ENCODE measurements at regions not wholly inside any gene's neighbourhood (a gene's known extent, or its start where the extent isn't known, plus 50 kb on each side); places are given as distances from the start of the nearest gene placed in this dataset.

- Histone ChIP-seq H3K4me3 (ENCODE audit: low read depth, low read length) (no peak overlapping the region), H3K27ac (ENCODE audit: insufficient read depth, low read length, poor library complexity, severe bottlenecking) (no peak overlapping the region), H3K9me3 (ENCODE audit: control insufficient read depth in 2 of 2, low read length in 2 of 2) (no peaks in the 10 kb centered on the region), H3K36me3 (ENCODE audit: control insufficient read depth, insufficient read depth, low read length) (no peaks in the 10 kb centered on the region), H3K4me1 (ENCODE audit: control insufficient read depth, insufficient read depth, low read length, poor library complexity, severe bottlenecking) (no peaks in the 10 kb centered on the region), H3K27me3 (ENCODE audit: control insufficient read depth, insufficient read depth, low read length) (no peaks in the 10 kb centered on the region)
- Mint-ChIP-seq H3K27ac (no peak overlapping the region), H3K4me1 (no peaks in the 10 kb centered on the region), H3K9me3 (peaks cover 0 to 6% (median 2%) of the 10 kb centered on the region in 7 donors), H3K36me3 (no peaks in the 10 kb centered on the region), H3K4me3 (no peak overlapping the region), H3K27me3 (no peaks in the 10 kb centered on the region)
- DNase-seq (no peak), ATAC-seq (ENCODE audit: low read depth in 2 of 2) (no peak)
Measured at GRCh38 chr2:33931164-33931563, 332.1 kb upstream of the FAM98A start.

- H3K4me3 ChIP-seq (ENCODE audit: low read depth, low read length), result no peak overlapping the region
- H3K27ac Mint-ChIP-seq, result no peak overlapping the region
- H3K4me1 Mint-ChIP-seq, result no peaks in the 10 kb centered on the region
- H3K27me3 ChIP-seq (ENCODE audit: control insufficient read depth, insufficient read depth, low read length), result no peaks in the 10 kb centered on the region
- no peaks in the 10 kb centered on the region for H3K4me1 ChIP-seq (ENCODE audit: control insufficient read depth, insufficient read depth, low read length, poor library complexity, severe bottlenecking)
- DNase-seq, result no peak
- H3K27me3 Mint-ChIP-seq, result no peaks in the 10 kb centered on the region
- H3K27ac ChIP-seq (ENCODE audit: insufficient read depth, low read length, poor library complexity, severe bottlenecking), result no peak overlapping the region
- no peaks in the 10 kb centered on the region for H3K36me3 Mint-ChIP-seq
- no peaks in the 10 kb centered on the region for H3K36me3 ChIP-seq (ENCODE audit: control insufficient read depth, insufficient read depth, low read length)
- H3K9me3 ChIP-seq (ENCODE audit: control insufficient read depth in 2 of 2, low read length in 2 of 2), result no peaks in the 10 kb centered on the region
- peaks cover 0 to 6% (median 2%) of the 10 kb centered on the region in 7 donors for H3K9me3 Mint-ChIP-seq
- no peak for ATAC-seq (ENCODE audit: low read depth in 2 of 2)
- H3K4me3 Mint-ChIP-seq, result no peak overlapping the region
Measured at GRCh38 chr2:33929467-33929866, 330.4 kb upstream of the FAM98A start.

- Mint-ChIP-seq H3K4me3 (no peak overlapping the region), H3K27me3 (no peaks in the 10 kb centered on the region), H3K27ac (no peak overlapping the region), H3K9me3 (peaks cover 0 to 7% (median 2%) of the 10 kb centered on the region in 7 donors), H3K4me1 (no peaks in the 10 kb centered on the region), H3K36me3 (no peaks in the 10 kb centered on the region)
- DNase-seq, result no peak
- Histone ChIP-seq H3K4me1 (ENCODE audit: control insufficient read depth, insufficient read depth, low read length, poor library complexity, severe bottlenecking) (no peaks in the 10 kb centered on the region), H3K4me3 (ENCODE audit: low read depth, low read length) (no peak overlapping the region), H3K27ac (ENCODE audit: insufficient read depth, low read length, poor library complexity, severe bottlenecking) (no peak overlapping the region), H3K9me3 (ENCODE audit: control insufficient read depth in 2 of 2, low read length in 2 of 2) (no peaks in the 10 kb centered on the region), H3K27me3 (ENCODE audit: control insufficient read depth, insufficient read depth, low read length) (no peaks in the 10 kb centered on the region), H3K36me3 (ENCODE audit: control insufficient read depth, insufficient read depth, low read length) (no peaks in the 10 kb centered on the region)
- ATAC-seq (ENCODE audit: low read depth in 2 of 2), result no peak
Measured at GRCh38 chr2:33927756-33928155, 328.7 kb upstream of the FAM98A start.

GRCh38 chr2:33925311-33925710 lies 326.2 kb upstream of the FAM98A start:
- H3K4me3 ChIP-seq (ENCODE audit: low read depth, low read length), result no peak overlapping the region
- H3K36me3 ChIP-seq (ENCODE audit: control insufficient read depth, insufficient read depth, low read length), result no peaks in the 10 kb centered on the region
- H3K9me3 ChIP-seq (ENCODE audit: control insufficient read depth in 2 of 2, low read length in 2 of 2), result no peaks in the 10 kb centered on the region
- Mint-ChIP-seq H3K4me1 (no peaks in the 10 kb centered on the region), H3K27me3 (no peaks in the 10 kb centered on the region), H3K36me3 (no peaks in the 10 kb centered on the region), H3K27ac (no peak overlapping the region), H3K4me3 (no peak overlapping the region), H3K9me3 (peaks cover 0 to 7% (median 2%) of the 10 kb centered on the region in 7 donors)
- no peaks in the 10 kb centered on the region for H3K27me3 ChIP-seq (ENCODE audit: control insufficient read depth, insufficient read depth, low read length)
- DNase-seq (no peak), ATAC-seq (ENCODE audit: low read depth in 2 of 2) (no peak)
- no peak overlapping the region for H3K27ac ChIP-seq (ENCODE audit: insufficient read depth, low read length, poor library complexity, severe bottlenecking)
- no peaks in the 10 kb centered on the region for H3K4me1 ChIP-seq (ENCODE audit: control insufficient read depth, insufficient read depth, low read length, poor library complexity, severe bottlenecking)

GRCh38 chr2:33924586-33925169 lies 325.6 kb upstream of the FAM98A start:
- DNase-seq, result no peak
- Histone ChIP-seq H3K4me3 (ENCODE audit: low read depth, low read length) (no peak overlapping the region), H3K27me3 (ENCODE audit: control insufficient read depth, insufficient read depth, low read length) (no peaks in the 10 kb centered on the region), H3K4me1 (ENCODE audit: control insufficient read depth, insufficient read depth, low read length, poor library complexity, severe bottlenecking) (no peaks in the 10 kb centered on the region), H3K9me3 (ENCODE audit: control insufficient read depth in 2 of 2, low read length in 2 of 2) (no peaks in the 10 kb centered on the region), H3K27ac (ENCODE audit: insufficient read depth, low read length, poor library complexity, severe bottlenecking) (no peak overlapping the region), H3K36me3 (ENCODE audit: control insufficient read depth, insufficient read depth, low read length) (no peaks in the 10 kb centered on the region)
- Mint-ChIP-seq H3K4me1 (no peaks in the 10 kb centered on the region), H3K36me3 (no peaks in the 10 kb centered on the region), H3K9me3 (peaks cover 0 to 7% (median 2%) of the 10 kb centered on the region in 7 donors), H3K27ac (no peak overlapping the region), H3K27me3 (no peaks in the 10 kb centered on the region), H3K4me3 (no peak overlapping the region)
- no peak for ATAC-seq (ENCODE audit: low read depth in 2 of 2)

GRCh38 chr2:33917252-33917651 lies 318.2 kb upstream of the FAM98A start:
- H3K4me3 Mint-ChIP-seq, result no peak overlapping the region

GRCh38 chr2:33913071-33913616 lies 314.0 kb upstream of the FAM98A start:
- Mint-ChIP-seq H3K36me3 (no peaks in the 10 kb centered on the region), H3K9me3 (peaks cover 3 to 31% (median 8%) of the 10 kb centered on the region in 7 donors), H3K4me1 (no peaks in the 10 kb centered on the region), H3K27ac (no peak overlapping the region), H3K27me3 (no peaks in the 10 kb centered on the region), H3K4me3 (no peak overlapping the region)
- H3K27me3 ChIP-seq (ENCODE audit: control insufficient read depth, insufficient read depth, low read length), result no peaks in the 10 kb centered on the region
- DNase-seq (no peak), ATAC-seq (ENCODE audit: low read depth in 2 of 2) (no peak)
- no peaks in the 10 kb centered on the region for H3K4me1 ChIP-seq (ENCODE audit: control insufficient read depth, insufficient read depth, low read length, poor library complexity, severe bottlenecking)
- no peak overlapping the region for H3K27ac ChIP-seq (ENCODE audit: insufficient read depth, low read length, poor library complexity, severe bottlenecking)
- H3K4me3 ChIP-seq (ENCODE audit: low read depth, low read length), result no peak overlapping the region
- H3K36me3 ChIP-seq (ENCODE audit: control insufficient read depth, insufficient read depth, low read length), result no peaks in the 10 kb centered on the region
- peaks cover 3% of the 10 kb centered on the region in 2 experiments for H3K9me3 ChIP-seq (ENCODE audit: control insufficient read depth in 2 of 2, low read length in 2 of 2)

More at GRCh38 chr2:33917252-33917651, 318.2 kb upstream of the FAM98A start:
- Mint-ChIP-seq H3K27ac (no peak overlapping the region), H3K36me3 (no peaks in the 10 kb centered on the region), H3K4me1 (no peaks in the 10 kb centered on the region), H3K27me3 (no peaks in the 10 kb centered on the region), H3K9me3 (peaks cover 0 to 27% (median 6%) of the 10 kb centered on the region in 7 donors)
- H3K27ac ChIP-seq (ENCODE audit: insufficient read depth, low read length, poor library complexity, severe bottlenecking), result no peak overlapping the region
- ATAC-seq (ENCODE audit: low read depth in 2 of 2), result no peak
- H3K4me1 ChIP-seq (ENCODE audit: control insufficient read depth, insufficient read depth, low read length, poor library complexity, severe bottlenecking), result no peaks in the 10 kb centered on the region
- H3K9me3 ChIP-seq (ENCODE audit: control insufficient read depth in 2 of 2, low read length in 2 of 2), result peaks cover under 1 to 3% of the 10 kb centered on the region in 2 experiments
- DNase-seq, result no peak
- H3K27me3 ChIP-seq (ENCODE audit: control insufficient read depth, insufficient read depth, low read length), result no peaks in the 10 kb centered on the region
- no peaks in the 10 kb centered on the region for H3K36me3 ChIP-seq (ENCODE audit: control insufficient read depth, insufficient read depth, low read length)
- no peak overlapping the region for H3K4me3 ChIP-seq (ENCODE audit: low read depth, low read length)

GRCh38 chr2:33911327-33911726 lies 312.2 kb upstream of the FAM98A start:
- no peaks in the 10 kb centered on the region for H3K4me1 ChIP-seq (ENCODE audit: control insufficient read depth, insufficient read depth, low read length, poor library complexity, severe bottlenecking)
- H3K4me3 Mint-ChIP-seq, result no peak overlapping the region
- DNase-seq (no peak), ATAC-seq (ENCODE audit: low read depth in 2 of 2) (no peak)
- no peaks in the 10 kb centered on the region for H3K27me3 Mint-ChIP-seq
- H3K36me3 Mint-ChIP-seq, result no peaks in the 10 kb centered on the region
- no peaks in the 10 kb centered on the region for H3K4me1 Mint-ChIP-seq
- H3K27me3 ChIP-seq (ENCODE audit: control insufficient read depth, insufficient read depth, low read length), result no peaks in the 10 kb centered on the region
- H3K27ac ChIP-seq (ENCODE audit: insufficient read depth, low read length, poor library complexity, severe bottlenecking), result no peak overlapping the region
- H3K9me3 ChIP-seq (ENCODE audit: control insufficient read depth in 2 of 2, low read length in 2 of 2), result peaks cover 3% of the 10 kb centered on the region in 2 experiments
- no peaks in the 10 kb centered on the region for H3K36me3 ChIP-seq (ENCODE audit: control insufficient read depth, insufficient read depth, low read length)
- H3K27ac Mint-ChIP-seq, result no peak overlapping the region
- peaks cover 3 to 31% (median 8%) of the 10 kb centered on the region in 7 donors for H3K9me3 Mint-ChIP-seq
- no peak overlapping the region for H3K4me3 ChIP-seq (ENCODE audit: low read depth, low read length)

Measured in CD4-positive, CD25-positive, alpha-beta regulatory T cell (primary cell).